ENCODE measurements at regions not wholly inside any gene's neighbourhood (a gene's known extent, or its start where the extent isn't known, plus 50 kb on each side); places are given as distances from the start of the nearest gene placed in this dataset.

DNA sequence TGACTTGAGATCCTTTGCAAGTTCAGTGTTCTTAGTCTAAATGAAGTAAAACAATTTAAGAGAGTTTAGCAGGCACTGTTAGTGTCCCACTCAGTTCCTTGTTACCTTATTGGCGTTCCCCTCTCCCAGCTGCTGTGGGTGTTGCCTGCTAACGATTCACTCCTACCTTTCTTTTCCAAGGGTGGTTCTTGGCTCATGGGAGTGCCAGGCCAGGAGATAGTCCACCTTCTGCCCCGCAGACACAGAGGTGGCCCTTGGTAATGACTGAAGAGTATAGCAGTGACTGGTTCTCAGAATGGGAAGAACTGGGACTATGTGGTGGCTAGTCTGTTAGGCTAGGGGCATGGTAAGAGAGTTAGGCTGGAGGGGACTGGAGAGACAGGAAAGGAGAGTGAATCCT is 240.4 kb downstream of the EDEM1 start:
- DNase-seq (ENCODE audit: low read depth in 2 of 3, low spot score in 2 of 3), result no peak

DNA sequence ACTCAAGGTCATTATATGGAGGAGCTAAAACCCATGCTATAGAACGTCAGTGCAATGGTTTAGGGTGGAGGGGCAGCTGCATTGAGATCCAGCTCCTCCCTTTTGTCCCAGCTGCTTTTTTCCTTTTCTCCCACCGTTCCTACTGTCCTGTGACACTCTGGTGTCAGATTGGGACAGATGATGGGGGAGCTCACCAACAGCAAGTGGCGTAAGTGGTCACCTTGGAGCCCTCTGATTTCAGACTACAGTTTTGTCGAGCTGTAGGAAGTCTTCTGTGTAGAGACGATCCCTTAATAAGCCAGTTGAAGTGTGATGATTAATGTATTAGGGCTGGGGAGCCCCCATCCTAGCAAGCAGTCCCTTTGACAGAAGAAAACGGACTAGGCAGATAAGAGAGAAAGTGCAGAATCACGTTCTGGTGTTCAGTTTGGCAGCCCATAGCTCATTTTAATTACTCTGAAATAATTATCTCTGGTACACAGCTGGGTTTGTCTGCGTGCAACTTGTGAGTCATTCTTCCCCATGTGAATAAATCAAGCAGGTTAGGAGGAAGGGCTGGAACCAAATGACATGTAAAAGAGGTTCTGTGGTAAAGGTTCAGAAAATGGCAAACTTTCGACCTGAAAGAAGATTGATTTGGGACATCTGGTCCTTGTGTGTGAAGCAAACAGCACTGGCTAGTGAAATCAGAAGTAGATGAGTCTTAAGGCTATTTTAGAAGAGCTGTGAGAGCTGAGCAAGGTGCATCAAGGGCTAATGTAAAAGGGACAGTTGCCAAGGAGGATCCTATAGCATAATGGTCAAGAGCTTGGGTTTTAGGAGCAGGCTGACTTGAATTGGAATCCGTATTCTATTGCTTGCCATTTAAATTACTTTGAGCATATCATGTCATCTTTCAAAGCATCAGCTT is 241.4 kb downstream of the EDEM1 start:
- DNase-seq (ENCODE audit: low read depth in 2 of 3, low spot score in 2 of 3), result no peak

DNA sequence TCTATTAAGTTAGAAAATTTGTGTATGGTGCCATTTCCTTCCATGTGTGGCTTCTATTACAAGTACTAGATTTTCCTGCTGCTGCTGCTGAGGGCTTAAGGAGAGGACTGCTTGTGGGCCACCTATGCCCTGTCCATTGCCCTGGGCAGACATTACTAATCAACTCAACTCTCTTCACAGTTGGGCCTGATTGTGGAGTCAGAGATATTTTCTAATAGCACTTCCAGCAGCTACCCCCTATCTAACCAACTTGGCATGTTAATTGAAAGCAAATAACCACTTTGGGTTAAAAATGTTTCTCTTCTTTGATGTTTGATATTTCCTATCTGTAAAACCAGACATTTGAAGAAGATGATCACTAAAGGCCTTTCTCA is 242.0 kb downstream of the EDEM1 start:
- DNase-seq (ENCODE audit: low read depth in 2 of 3, low spot score in 2 of 3), result no peak

DNA sequence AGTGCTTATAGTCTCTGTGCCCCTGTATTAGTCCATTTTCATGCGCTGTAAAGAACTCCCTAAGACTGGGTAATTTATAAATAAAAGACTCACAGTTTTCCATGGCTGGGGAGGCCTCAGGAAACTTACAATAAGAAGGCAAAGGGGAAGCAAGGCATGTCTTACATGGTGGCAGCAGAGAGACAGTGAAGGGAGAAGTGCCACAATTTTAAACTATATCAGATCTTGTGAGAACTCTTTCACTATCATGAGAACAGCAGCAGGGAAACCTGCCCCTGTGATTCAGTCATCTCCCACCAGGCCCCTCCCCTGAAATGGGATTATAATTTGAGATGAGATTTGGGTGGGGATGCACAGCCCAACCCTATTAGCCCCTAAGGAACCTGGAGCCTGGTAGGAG is 243.2 kb downstream of the EDEM1 start:
- no peak for DNase-seq (ENCODE audit: low read depth in 2 of 3, low spot score in 2 of 3)

DNA sequence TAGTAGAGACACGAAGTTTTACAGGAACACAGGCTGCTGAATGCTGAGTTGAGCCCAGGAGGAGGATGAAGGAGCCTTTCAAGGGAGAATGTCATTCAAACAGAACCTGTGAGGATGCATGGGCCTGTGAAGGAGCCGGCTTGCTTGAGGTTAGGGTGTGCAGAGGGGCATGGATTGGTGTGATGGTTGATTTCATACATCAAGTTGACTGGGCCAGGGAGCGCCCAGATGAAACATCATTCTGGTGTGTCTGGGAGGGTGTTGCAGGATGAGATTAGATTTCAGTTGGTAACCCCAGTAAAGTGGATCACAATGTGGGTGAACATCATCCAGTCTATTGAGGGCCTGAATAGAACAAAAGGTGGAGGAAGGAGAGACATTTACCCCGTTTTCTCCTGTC is 243.6 kb downstream of the EDEM1 start:
- no peak for DNase-seq (ENCODE audit: low read depth in 2 of 3, low spot score in 2 of 3)

DNA sequence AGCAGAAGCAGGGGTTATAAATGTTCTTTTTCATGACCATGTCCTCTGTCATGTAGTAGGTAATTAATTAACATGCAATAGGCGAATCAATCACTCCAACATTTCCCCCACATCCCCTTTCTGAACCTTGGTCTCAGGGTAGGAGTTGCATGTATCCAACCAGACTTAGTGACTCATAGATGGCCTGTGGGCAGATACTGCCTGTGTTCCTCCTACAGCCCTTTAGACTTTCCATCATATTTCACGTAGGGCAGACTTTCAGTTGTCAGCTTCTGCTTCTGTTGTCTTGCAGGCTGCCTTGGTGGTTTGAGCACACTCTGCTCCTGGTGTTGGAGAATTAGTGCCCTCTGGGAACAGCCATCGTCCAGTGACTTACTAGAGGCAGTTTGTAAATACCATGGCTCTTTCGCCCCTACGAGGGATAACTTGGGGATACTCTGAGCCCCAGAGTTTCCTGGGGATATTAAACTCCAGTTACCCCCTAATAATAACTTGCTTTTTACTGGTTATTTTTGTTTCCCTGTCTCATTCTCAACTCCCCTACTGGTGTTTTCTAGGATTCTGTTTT is 244.4 kb downstream of the EDEM1 start:
- DNase-seq (ENCODE audit: low read depth in 2 of 3, low spot score in 2 of 3), result no peak

- DNase-seq (ENCODE audit: low read depth in 2 of 3, low spot score in 2 of 3), result no peak
Measured at GRCh38 chr3:5437296-5437782, 249.8 kb downstream of the EDEM1 start.

- no peak for DNase-seq (ENCODE audit: low read depth in 2 of 3, low spot score in 2 of 3)
Measured at GRCh38 chr3:5437783-5438323, 250.3 kb downstream of the EDEM1 start.

DNA sequence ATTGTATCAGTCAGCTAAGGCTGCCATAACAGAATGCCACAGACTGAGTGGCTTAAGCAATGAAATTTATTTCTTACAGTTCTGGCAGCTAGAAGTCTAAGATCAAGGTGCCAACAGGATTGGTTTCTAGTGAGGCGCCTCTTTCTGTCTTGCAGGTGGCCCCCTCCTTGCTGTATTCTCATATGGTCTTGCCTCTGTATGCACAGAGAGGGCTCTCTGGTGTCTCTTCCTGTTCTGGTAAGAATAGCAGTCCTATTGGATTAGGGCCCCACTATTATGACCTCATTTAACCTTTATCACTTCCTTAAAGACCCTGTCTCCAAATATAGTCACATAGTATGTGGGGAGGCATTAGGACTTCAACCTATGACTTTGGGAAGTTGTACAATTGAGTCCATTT is 253.9 kb downstream of the EDEM1 start:
- DNase-seq (ENCODE audit: low read depth in 2 of 3, low spot score in 2 of 3), result no peak

DNA sequence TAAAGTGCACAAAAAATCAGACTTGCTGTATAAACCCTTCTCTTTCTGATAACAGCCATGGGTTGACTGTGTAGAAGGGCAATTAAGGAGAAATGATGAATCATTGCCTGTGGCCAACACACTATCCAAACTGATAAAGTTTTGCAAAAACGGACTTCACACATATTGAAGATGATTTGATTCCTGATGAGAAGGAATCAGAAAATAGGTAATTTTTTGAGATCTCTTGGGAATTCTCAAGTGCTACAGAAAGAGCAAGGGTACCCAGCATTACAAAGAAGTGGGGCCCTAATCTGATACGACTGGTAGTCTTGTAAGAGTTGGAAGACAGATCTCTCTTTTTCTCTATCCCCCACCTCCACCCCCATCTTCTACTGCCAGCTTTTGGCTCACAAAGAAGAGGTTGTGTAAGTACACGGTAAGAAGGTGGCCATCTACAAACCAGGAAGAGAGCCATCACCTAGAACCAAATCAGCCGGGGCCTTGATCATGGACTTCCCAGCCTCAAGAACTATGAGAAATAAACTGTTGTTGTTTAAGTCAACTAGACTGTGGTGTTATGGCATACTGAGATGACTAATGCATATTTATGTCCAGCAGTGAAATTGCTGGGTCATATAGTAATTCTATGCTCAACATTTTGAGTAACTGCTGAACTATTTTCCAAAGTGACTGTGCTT is 254.7 kb downstream of the EDEM1 start:
- DNase-seq (ENCODE audit: low read depth in 2 of 3, low spot score in 2 of 3), result no peak

- no peak for DNase-seq (ENCODE audit: low read depth in 2 of 3, low spot score in 2 of 3)
Measured at GRCh38 chr3:5442786-5443138, 255.3 kb downstream of the EDEM1 start.

GRCh38 chr3:5444253-5444652 is 256.7 kb downstream of the EDEM1 start:
- DNase-seq (ENCODE audit: low read depth in 2 of 3, low spot score in 2 of 3), result no peak

GRCh38 chr3:5445676-5446201 is 258.2 kb downstream of the EDEM1 start:
- DNase-seq (ENCODE audit: low read depth in 2 of 3, low spot score in 2 of 3), result no peak

DNA sequence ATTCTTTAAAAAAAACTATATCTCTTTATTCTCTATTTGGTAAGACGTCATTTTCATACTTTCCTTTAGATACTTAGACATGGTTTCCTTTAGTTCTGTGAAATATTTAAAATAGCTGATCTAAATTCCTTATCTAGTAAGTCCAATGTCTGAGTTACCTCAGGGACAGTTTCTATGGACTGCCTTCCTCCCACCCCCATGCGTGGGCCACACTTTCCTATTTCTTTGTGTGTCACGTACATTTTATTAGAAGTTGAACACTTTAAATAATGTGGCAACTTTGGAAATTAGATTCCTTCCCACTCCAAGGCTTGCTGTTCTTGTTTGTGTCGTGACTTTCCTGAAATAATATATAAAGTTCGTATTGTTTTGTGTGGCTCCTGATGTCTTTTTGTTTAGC is 260.7 kb downstream of the EDEM1 start:
- DNase-seq (ENCODE audit: low read depth in 2 of 3, low spot score in 2 of 3), result no peak

GRCh38 chr3:5448816-5449215 is 261.3 kb downstream of the EDEM1 start:
- no peak for DNase-seq (ENCODE audit: low read depth in 2 of 3, low spot score in 2 of 3)

DNA sequence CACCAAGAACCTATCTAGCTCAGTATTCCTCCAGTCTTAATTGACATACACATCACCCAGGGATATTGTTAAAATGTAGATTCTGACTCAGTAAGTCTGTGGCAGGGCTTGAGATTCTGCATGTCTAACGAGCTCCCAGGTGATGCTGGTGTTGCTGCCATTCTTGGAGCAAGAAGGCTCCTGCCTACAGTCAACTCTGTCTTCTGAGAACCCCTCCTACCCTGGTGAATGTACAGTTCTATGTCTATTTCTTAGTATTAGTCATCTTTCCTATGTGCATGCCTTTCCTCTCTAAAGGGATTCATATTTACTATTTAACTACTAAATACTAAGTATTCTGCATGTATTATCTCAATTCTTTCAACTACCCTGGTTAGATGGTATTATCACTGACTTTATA is 268.7 kb downstream of the EDEM1 start:
- DNase-seq (ENCODE audit: low read depth in 2 of 3, low spot score in 2 of 3), result no peak

- no peak for DNase-seq (ENCODE audit: low read depth in 2 of 3, low spot score in 2 of 3)
Measured at GRCh38 chr3:5458526-5458925, 271.0 kb downstream of the EDEM1 start.

DNA sequence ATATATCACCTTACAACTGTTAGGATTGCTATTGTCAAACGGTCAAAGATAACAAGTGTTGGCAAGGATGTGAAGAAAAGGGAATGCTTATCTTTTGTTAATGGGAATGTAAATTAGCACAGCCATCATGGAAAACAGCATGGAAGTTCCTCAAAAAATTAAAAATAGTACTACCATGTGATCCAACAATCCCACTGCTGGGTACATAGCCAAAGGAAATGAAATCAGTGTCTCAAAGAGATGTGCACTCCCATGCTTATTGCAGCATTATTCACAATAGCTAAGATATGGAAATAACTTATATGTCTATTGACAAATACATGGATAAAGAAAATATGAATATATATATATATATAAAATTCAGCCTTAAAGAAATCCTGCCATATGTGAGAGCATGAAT is 274.6 kb downstream of the EDEM1 start:
- no peak for DNase-seq (ENCODE audit: low read depth in 2 of 3, low spot score in 2 of 3)

- no peak for DNase-seq (ENCODE audit: low read depth in 2 of 3, low spot score in 2 of 3)
Measured at GRCh38 chr3:5463991-5464390, 276.5 kb downstream of the EDEM1 start.

- DNase-seq (ENCODE audit: low read depth in 2 of 3, low spot score in 2 of 3), result no peak
Measured at GRCh38 chr3:5464649-5465048, 277.1 kb downstream of the EDEM1 start.

GRCh38 chr3:5465183-5465582 is 277.7 kb downstream of the EDEM1 start:
- DNase-seq (ENCODE audit: low read depth in 2 of 3, low spot score in 2 of 3), result no peak

DNA sequence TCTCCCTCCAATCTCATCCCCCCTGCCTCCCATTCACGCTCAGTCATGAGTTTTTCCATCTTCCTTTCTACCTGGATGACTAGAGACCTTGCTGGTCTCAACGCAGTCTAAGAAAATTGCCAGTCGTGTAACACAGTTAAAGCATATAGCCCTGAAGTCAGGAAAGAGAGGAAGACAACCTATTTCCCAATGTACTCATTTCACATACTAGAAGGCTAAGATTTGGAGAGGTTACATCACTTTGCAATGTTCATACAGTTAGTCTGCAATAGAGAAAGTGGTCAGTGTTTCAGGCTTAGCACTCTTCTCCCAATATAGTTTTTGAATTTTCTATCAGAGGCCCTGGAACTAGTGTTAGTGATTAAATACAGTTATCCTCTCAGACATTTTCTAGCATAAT is 278.6 kb downstream of the EDEM1 start:
- no peak for DNase-seq (ENCODE audit: low read depth in 2 of 3, low spot score in 2 of 3)

Data from activated CD8-positive, alpha-beta memory T cell treated with anti-CD3 and anti-CD28 coated beads for 48 hours (primary cell).